Effector CD8-positive, alpha-beta T cell (primary cell): ENCODE measurements at regions not wholly inside any gene's neighbourhood (a gene's known extent, or its start where the extent isn't known, plus 50 kb on each side); places are given as distances from the start of the nearest gene placed in this dataset.
"Not testable (repeated sequence)": the region's sequence is repeated elsewhere in the genome, so short reads cannot be mapped to it uniquely, and the experiment has no call there.

Experiments used
- DNase-seq: peaks from one replicate; lab custom pipeline; 2025; lab: John Stamatoyannopoulos, UW

- no peak for DNase-seq
Observed at GRCh38 chr1:98575955-98576354, 85.6 kb upstream of the SNX7 start.

GRCh38 chr1:98565951-98566350, 95.6 kb upstream of the SNX7 start:
- DNase-seq: no peak

GRCh38 chr1:98559291-98559690, 102.2 kb upstream of the SNX7 start:
- DNase-seq: no peak

GRCh38 chr1:98557895-98558294, 103.6 kb upstream of the SNX7 start:
- no peak for DNase-seq

- DNase-seq: no peak
Observed at GRCh38 chr1:98556521-98557158, 104.9 kb upstream of the SNX7 start.

GRCh38 chr1:98555814-98556213, 105.7 kb upstream of the SNX7 start:
- no peak for DNase-seq

- DNase-seq: not testable (repeated sequence)
Observed at GRCh38 chr1:98552576-98553074, 108.9 kb upstream of the SNX7 start.

- DNase-seq: no peak
Observed at GRCh38 chr1:98550076-98550475, 111.4 kb upstream of the SNX7 start.

GRCh38 chr1:98546319-98546718, 115.2 kb upstream of the SNX7 start:
- DNase-seq: no peak

- DNase-seq: no peak
Observed at GRCh38 chr1:98538106-98538505, 123.4 kb upstream of the SNX7 start.

- no peak for DNase-seq
Observed at GRCh38 chr1:98523256-98523655, 138.3 kb upstream of the SNX7 start.

GRCh38 chr1:98516306-98516705, 145.2 kb upstream of the SNX7 start:
- DNase-seq: no peak

GRCh38 chr1:98515744-98516143, 145.8 kb upstream of the SNX7 start:
- no peak for DNase-seq

GRCh38 chr1:98512216-98512615, 149.3 kb upstream of the SNX7 start:
- not testable (repeated sequence) for DNase-seq

GRCh38 chr1:98503771-98504170, 157.8 kb upstream of the SNX7 start:
- no peak for DNase-seq

GRCh38 chr1:98502937-98503336, 158.6 kb upstream of the SNX7 start:
- DNase-seq: no peak

- DNase-seq: no peak
Observed at GRCh38 chr1:98500324-98500723, 161.2 kb upstream of the SNX7 start.

- no peak for DNase-seq
Observed at GRCh38 chr1:98498651-98499050, 162.9 kb upstream of the SNX7 start.

- DNase-seq: no peak
Observed at GRCh38 chr1:98497497-98497896, 164.0 kb upstream of the SNX7 start.

- DNase-seq: no peak
Observed at GRCh38 chr1:98496256-98496995, 165.1 kb upstream of the SNX7 start.

- no peak for DNase-seq
Observed at GRCh38 chr1:98493469-98493868, 168.1 kb upstream of the SNX7 start.

GRCh38 chr1:98490099-98490498, 171.4 kb upstream of the SNX7 start:
- no peak for DNase-seq

- DNase-seq: no peak
Observed at GRCh38 chr1:98487620-98488019, 173.9 kb upstream of the SNX7 start.

- no peak for DNase-seq
Observed at GRCh38 chr1:98482611-98483010, 178.9 kb upstream of the SNX7 start.
